Stimulated activated CD8-positive, alpha-beta memory T cell treated with anti-CD3 and anti-CD28 coated beads, Interleukin-12 subunit alpha, Interleukin-12 subunit beta, amount 100 ng/mL, for 4 hours (primary cell): ENCODE measurements at regions not wholly inside any gene's neighbourhood (a gene's known extent, or its start where the extent isn't known, plus 50 kb on each side); places are given as distances from the start of the nearest gene placed in this dataset.

Source experiments
- DNase-seq: peaks from one replicate; pipeline ENCODE4 v3.0.0-alpha.2; 2020; ENCODE audit warnings: low read depth

GRCh38 chr4:13248621-13249298 is 235.4 kb downstream of the RAB28 start:
- no peak for DNase-seq

- no peak for DNase-seq
Measured at GRCh38 chr4:13246107-13246506, 238.0 kb downstream of the RAB28 start.

GRCh38 chr4:13244444-13244843 is 239.7 kb downstream of the RAB28 start:
- no peak for DNase-seq

GRCh38 chr4:13243152-13243551 is 241.0 kb downstream of the RAB28 start:
- DNase-seq = no peak

GRCh38 chr4:13240066-13240465 is 244.1 kb downstream of the RAB28 start:
- no peak for DNase-seq

GRCh38 chr4:13238936-13239335 is 245.2 kb downstream of the RAB28 start:
- no peak for DNase-seq

GRCh38 chr4:13236485-13236884 is 247.7 kb downstream of the RAB28 start:
- no peak for DNase-seq

GRCh38 chr4:13233755-13234154 is 250.4 kb downstream of the RAB28 start:
- no peak for DNase-seq

- no peak for DNase-seq
Measured at GRCh38 chr4:13219971-13220370, 264.2 kb downstream of the RAB28 start.

- DNase-seq = no peak
Measured at GRCh38 chr4:13218326-13218958, 265.7 kb downstream of the RAB28 start.

GRCh38 chr4:13215560-13215959 is 268.6 kb downstream of the RAB28 start:
- no peak for DNase-seq

GRCh38 chr4:13212936-13213335 is 271.2 kb downstream of the RAB28 start:
- DNase-seq = no peak

- no peak for DNase-seq
Measured at GRCh38 chr4:13209600-13209999, 274.5 kb downstream of the RAB28 start.

GRCh38 chr4:13208558-13209193 is 275.5 kb downstream of the RAB28 start:
- no peak for DNase-seq

- DNase-seq = no peak
Measured at GRCh38 chr4:13207226-13207625, 276.9 kb downstream of the RAB28 start.

GRCh38 chr4:13203101-13203500 is 281.0 kb downstream of the RAB28 start:
- no peak for DNase-seq

- DNase-seq = no peak
Measured at GRCh38 chr4:13202701-13203100, 281.4 kb downstream of the RAB28 start.

GRCh38 chr4:13201241-13201640 is 282.9 kb downstream of the RAB28 start:
- no peak for DNase-seq

GRCh38 chr4:13196721-13197120 is 287.4 kb downstream of the RAB28 start:
- no peak for DNase-seq

- DNase-seq = no peak
Measured at GRCh38 chr4:13193662-13194061, 290.5 kb downstream of the RAB28 start.

GRCh38 chr4:13190093-13190721 is 293.9 kb downstream of the RAB28 start:
- no peak for DNase-seq

GRCh38 chr4:13184199-13184598 is 299.9 kb downstream of the RAB28 start:
- no peak for DNase-seq

- no peak for DNase-seq
Measured at GRCh38 chr4:13182133-13182532, 302.0 kb downstream of the RAB28 start.
